ENCODE measurements at regions not wholly inside any gene's neighbourhood (a gene's known extent, or its start where the extent isn't known, plus 50 kb on each side); places are given as distances from the start of the nearest gene placed in this dataset.

- TF ChIP-seq TAF1 (CRISPR knock-in tag; IDR thresholded peaks at IDR 0.05) (no peak), POLR2A (IDR thresholded peaks at IDR 0.05; ENCODE audit: insufficient read depth in 1 of 2, low read depth in 2 of 2, low read length in 2 of 2) (no peak), ZNF292 (CRISPR knock-in tag; IDR thresholded peaks at IDR 0.05; ENCODE audit: borderline replicate concordance, low read depth) (no peak), TFAP4 (IDR thresholded peaks at IDR 0.05; ENCODE audit: borderline replicate concordance, low read depth) (no peak), HNRNPH1 (optimal IDR thresholded peaks at IDR 0.05; ENCODE audit: low read depth, low read length) (no peak)
Observed at GRCh38 chr2:65671670-65672242, 239.4 kb upstream of the SPRED2 start.
